ENCODE measurements at regions not wholly inside any gene's neighbourhood (a gene's known extent, or its start where the extent isn't known, plus 50 kb on each side); places are given as distances from the start of the nearest gene placed in this dataset.

DNA sequence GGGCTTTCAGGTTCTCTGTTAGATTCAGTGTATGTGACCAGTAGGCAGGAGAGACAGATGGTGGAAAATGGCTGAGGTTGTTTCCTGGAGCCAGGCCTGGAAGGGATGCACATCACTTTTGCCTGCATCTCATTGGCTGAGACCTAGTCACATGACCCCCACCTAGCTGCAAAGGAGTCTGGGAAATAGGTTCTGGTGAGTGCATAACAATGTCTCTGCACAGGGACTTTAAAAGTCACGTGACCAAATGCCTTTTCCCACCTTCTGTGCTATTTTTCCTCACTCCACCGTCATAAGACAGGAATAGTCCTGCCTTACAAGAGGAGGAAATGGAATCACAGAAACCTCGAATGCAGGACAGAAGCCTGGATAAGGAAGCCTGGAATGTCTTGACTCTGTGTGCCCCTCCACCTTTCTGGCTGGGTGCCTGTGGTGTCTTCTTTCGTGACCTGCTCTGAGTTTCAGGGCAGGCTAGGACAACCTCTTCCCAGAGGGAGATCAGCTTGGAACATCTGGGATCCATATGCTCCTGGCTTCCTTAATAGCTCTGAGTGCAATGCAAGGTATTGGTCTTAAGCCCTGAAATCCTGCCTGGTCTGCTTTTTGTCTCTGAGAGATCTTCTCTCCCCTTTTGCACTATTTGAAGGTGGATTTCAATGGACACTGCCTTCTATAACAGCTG lies 139.9 kb upstream of the ZNF438 start:
- H3K27ac ChIP-seq, result no peak overlapping the region
- no peak for DNase-seq
- H3K9me3 ChIP-seq, result peaks cover 0 to 4% of the 10 kb centered on the region in 2 donors
- H3K36me3 ChIP-seq, result no peaks in the 10 kb centered on the region
- no peaks in the 10 kb centered on the region for H3K4me1 ChIP-seq (ENCODE audit: insufficient read depth)
- no peaks in the 10 kb centered on the region for H3K27me3 ChIP-seq
- TF ChIP-seq EP300 (IDR thresholded peaks at IDR 0.05), result no peak
- TF ChIP-seq POLR2A (IDR thresholded peaks at IDR 0.05), result no peak
- TF ChIP-seq, protein P1, sequence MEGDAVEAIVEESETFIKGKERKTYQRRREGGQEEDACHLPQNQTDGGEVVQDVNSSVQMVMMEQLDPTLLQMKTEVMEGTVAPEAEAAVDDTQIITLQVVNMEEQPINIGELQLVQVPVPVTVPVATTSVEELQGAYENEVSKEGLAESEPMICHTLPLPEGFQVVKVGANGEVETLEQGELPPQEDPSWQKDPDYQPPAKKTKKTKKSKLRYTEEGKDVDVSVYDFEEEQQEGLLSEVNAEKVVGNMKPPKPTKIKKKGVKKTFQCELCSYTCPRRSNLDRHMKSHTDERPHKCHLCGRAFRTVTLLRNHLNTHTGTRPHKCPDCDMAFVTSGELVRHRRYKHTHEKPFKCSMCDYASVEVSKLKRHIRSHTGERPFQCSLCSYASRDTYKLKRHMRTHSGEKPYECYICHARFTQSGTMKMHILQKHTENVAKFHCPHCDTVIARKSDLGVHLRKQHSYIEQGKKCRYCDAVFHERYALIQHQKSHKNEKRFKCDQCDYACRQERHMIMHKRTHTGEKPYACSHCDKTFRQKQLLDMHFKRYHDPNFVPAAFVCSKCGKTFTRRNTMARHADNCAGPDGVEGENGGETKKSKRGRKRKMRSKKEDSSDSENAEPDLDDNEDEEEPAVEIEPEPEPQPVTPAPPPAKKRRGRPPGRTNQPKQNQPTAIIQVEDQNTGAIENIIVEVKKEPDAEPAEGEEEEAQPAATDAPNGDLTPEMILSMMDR (IDR thresholded peaks at IDR 0.05), result no peak
- 74 to 83% (median 76%) methylated on average over 4 of the region's 4 CpGs for WGBS, 3 donors
- intact Hi-C loops (cut with DNase I), result no loop called here
- no peak overlapping the region for H3K4me3 ChIP-seq

GRCh38 chr10:31172925-31173324 lies 141.3 kb upstream of the ZNF438 start:
- peaks cover 0 to 4% of the 10 kb centered on the region in 2 donors for H3K9me3 ChIP-seq
- no peaks in the 10 kb centered on the region for H3K4me1 ChIP-seq (ENCODE audit: insufficient read depth)
- intact Hi-C loops (cut with DNase I), result no loop called here
- H3K27ac ChIP-seq, result no peak overlapping the region
- no peak overlapping the region for H3K4me3 ChIP-seq
- H3K36me3 ChIP-seq, result no peaks in the 10 kb centered on the region
- DNase-seq, result no peak
- no peaks in the 10 kb centered on the region for H3K27me3 ChIP-seq
- WGBS, 3 donors, result 97 to 100% (median 100%) methylated on average over 1 of the region's 1 CpG
- TF ChIP-seq, protein P1 (IDR thresholded peaks at IDR 0.05), result no peak
- TF ChIP-seq POLR2A (IDR thresholded peaks at IDR 0.05) (no peak), EP300 (IDR thresholded peaks at IDR 0.05) (no peak)

DNA sequence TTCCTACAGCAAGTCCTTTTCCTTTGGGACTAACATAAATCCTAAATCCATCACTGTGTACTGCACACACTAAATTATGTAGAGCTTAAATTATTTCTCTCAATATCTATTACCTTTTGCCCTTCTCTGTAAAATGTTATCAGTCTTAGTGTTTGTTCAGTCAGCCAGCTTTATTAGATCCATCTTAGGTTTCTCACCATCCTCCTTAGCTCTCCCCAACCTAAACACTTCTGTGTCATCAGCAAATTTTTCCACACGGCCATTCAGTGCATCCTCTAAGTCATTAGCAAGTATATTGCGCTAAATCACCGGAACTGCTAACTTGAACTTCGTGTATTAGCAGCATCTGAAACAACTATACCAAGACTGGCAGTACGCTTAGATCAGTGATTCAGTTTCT lies 142.1 kb upstream of the ZNF438 start:
- Histone ChIP-seq H3K9me3 (peaks cover 0 to 4% of the 10 kb centered on the region in 2 donors), H3K27me3 (no peaks in the 10 kb centered on the region), H3K36me3 (no peaks in the 10 kb centered on the region), H3K4me1 (ENCODE audit: insufficient read depth) (no peaks in the 10 kb centered on the region), H3K27ac (no peak overlapping the region), H3K4me3 (no peak overlapping the region)
- no peak for DNase-seq
- TF ChIP-seq POLR2A (IDR thresholded peaks at IDR 0.05), result no peak
- no peak for TF ChIP-seq EP300 (IDR thresholded peaks at IDR 0.05)
- TF ChIP-seq, protein P1 (IDR thresholded peaks at IDR 0.05), result no peak
- intact Hi-C loops (cut with DNase I), result no loop called here
- WGBS, 3 donors, result 86 to 88% (median 88%) methylated on average over 5 of the region's 5 CpGs

DNA sequence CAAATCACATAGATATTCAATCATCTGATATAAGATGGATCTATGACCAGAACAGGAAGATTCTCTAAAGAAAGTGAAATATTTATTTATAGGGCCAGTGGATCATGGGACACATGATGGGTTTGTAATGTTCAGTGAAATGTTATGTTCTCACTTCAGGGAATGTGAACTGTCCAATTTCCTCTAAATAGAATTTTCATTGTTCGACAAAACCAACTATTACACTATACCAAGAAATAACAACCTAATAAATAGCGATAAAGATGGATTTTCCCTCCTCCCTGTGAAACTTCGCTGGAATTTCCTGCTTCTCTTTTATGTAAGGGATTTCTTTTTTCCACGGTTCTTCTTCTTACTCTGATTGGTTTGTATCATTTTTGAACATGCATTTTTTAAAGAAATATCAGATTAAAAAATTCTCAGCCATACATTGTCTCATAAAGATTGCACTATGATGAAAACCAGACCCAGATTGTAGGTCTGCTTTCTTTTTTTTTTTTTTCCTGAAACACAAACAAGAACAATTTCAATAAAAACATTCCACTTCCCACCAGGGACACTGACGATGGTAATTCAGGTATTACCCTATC lies 139.8 kb upstream of the ZEB1 start:
- Histone ChIP-seq H3K27me3 (no peaks in the 10 kb centered on the region), H3K9me3 (no peaks in the 10 kb centered on the region), H3K4me3 (no peak overlapping the region), H3K36me3 (no peaks in the 10 kb centered on the region), H3K4me1 (ENCODE audit: insufficient read depth) (no peaks in the 10 kb centered on the region), H3K27ac (no peak overlapping the region)
- WGBS, 3 donors, result 65 to 73% (median 72%) methylated on average over 5 of the region's 5 CpGs
- no peak for TF ChIP-seq POLR2A (IDR thresholded peaks at IDR 0.05)
- TF ChIP-seq, protein P1 (IDR thresholded peaks at IDR 0.05), result no peak
- TF ChIP-seq EP300 (IDR thresholded peaks at IDR 0.05), result no peak
- intact Hi-C loops (cut with DNase I), result no loop called here
- DNase-seq, result no peak

Data from ovary (tissue), 7 donors.